ENCODE measurements at regions not wholly inside any gene's neighbourhood (a gene's known extent, or its start where the extent isn't known, plus 50 kb on each side); places are given as distances from the start of the nearest gene placed in this dataset.

DNA sequence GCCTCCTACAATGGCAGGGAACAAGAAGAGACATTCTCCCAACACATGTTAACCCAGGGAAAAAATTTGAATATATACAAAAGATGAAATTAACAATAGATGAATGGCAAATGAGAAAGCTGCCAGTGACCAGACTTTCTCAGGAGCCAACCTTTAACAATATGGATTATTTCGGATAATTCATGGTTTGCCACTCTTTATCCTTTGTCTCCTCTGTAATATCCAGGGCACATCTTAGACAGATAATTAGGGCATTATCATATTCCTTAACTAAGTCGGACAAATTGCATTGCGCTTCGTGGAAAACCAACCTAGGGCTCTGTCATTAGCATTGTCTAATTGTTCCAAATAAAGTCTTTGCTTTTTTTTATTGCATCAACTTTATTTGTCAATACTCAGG, 97.3 kb downstream of the CDCA7 start (continued):
- TF ChIP-seq JUN (IDR thresholded peaks at IDR 0.05; ENCODE audit: low read depth, low read length) (no peak), RFX5 (IDR thresholded peaks at IDR 0.05; ENCODE audit: borderline replicate concordance, low read depth, low read length) (no peak), KDM5A (IDR thresholded peaks at IDR 0.05; ENCODE audit: low read length) (no peak), E2F6 (IDR thresholded peaks at IDR 0.05) (no peak), CHD2 (IDR thresholded peaks at IDR 0.05; ENCODE audit: low read length) (no peak), CBX5 (IDR thresholded peaks at IDR 0.05; ENCODE audit: low read depth, low read length) (no peak)
